ENCODE measurements at regions not wholly inside any gene's neighbourhood (a gene's known extent, or its start where the extent isn't known, plus 50 kb on each side); places are given as distances from the start of the nearest gene placed in this dataset.

- DNase-seq (ENCODE audit: low read depth): no peak
- no peak overlapping the region for H3K4me3 ChIP-seq (ENCODE audit: low read depth, low read length)
Measured at GRCh38 chr6:55993418-55993817, 118.0 kb upstream of the BMP5 start.

GRCh38 chr6:55992546-55992945, 117.2 kb upstream of the BMP5 start:
- DNase-seq (ENCODE audit: low read depth): no peak
- TF ChIP-seq CTCF (IDR thresholded peaks at IDR 0.05; ENCODE audit: insufficient read depth, low read depth, low read length, missing control alignments): no peak
- H3K4me3 ChIP-seq (ENCODE audit: low read depth, low read length): no peak overlapping the region

More at GRCh38 chr6:55993418-55993817, 118.0 kb upstream of the BMP5 start:
- no peak for TF ChIP-seq CTCF (IDR thresholded peaks at IDR 0.05; ENCODE audit: insufficient read depth, low read depth, low read length, missing control alignments)

GRCh38 chr6:55985309-55985708, 109.9 kb upstream of the BMP5 start:
- TF ChIP-seq CTCF (IDR thresholded peaks at IDR 0.05; ENCODE audit: insufficient read depth, low read depth, low read length, missing control alignments): no peak
- DNase-seq (ENCODE audit: low read depth): no peak
- H3K4me3 ChIP-seq (ENCODE audit: low read depth, low read length): no peak overlapping the region

- H3K4me3 ChIP-seq (ENCODE audit: low read depth, low read length): no peak overlapping the region
- no peak for TF ChIP-seq CTCF (IDR thresholded peaks at IDR 0.05; ENCODE audit: insufficient read depth, low read depth, low read length, missing control alignments)
- DNase-seq (ENCODE audit: low read depth): no peak
Measured at GRCh38 chr6:55983861-55984260, 108.5 kb upstream of the BMP5 start.

- no peak for DNase-seq (ENCODE audit: low read depth)
- no peak overlapping the region for H3K4me3 ChIP-seq (ENCODE audit: low read depth, low read length)
- no peak for TF ChIP-seq CTCF (IDR thresholded peaks at IDR 0.05; ENCODE audit: insufficient read depth, low read depth, low read length, missing control alignments)
Measured at GRCh38 chr6:55981660-55982059, 106.3 kb upstream of the BMP5 start.

- peak; percentile 8 for DNase-seq (ENCODE audit: low read depth)
- TF ChIP-seq CTCF (IDR thresholded peaks at IDR 0.05; ENCODE audit: insufficient read depth, low read depth, low read length, missing control alignments): peak; percentile 23
- no peak overlapping the region for H3K4me3 ChIP-seq (ENCODE audit: low read depth, low read length)
Measured at GRCh38 chr6:55980627-55981211, 105.3 kb upstream of the BMP5 start.

GRCh38 chr6:55979526-55979925, 104.1 kb upstream of the BMP5 start:
- no peak for DNase-seq (ENCODE audit: low read depth)
- no peak overlapping the region for H3K4me3 ChIP-seq (ENCODE audit: low read depth, low read length)
- TF ChIP-seq CTCF (IDR thresholded peaks at IDR 0.05; ENCODE audit: insufficient read depth, low read depth, low read length, missing control alignments): no peak
